OCI-LY3 (cell line): ENCODE measurements at regions not wholly inside any gene's neighbourhood (a gene's known extent, or its start where the extent isn't known, plus 50 kb on each side); places are given as distances from the start of the nearest gene placed in this dataset.

Source experiments
- EZH2phosphoT487 ChIP-seq: fragments of 200-600 bp; shearing (Covaris generic); IDR thresholded peaks from 2 replicates; pipeline ENCODE4 v1.6.1; 2018; ENCODE audit warnings: antibody characterized with exemption, mixed run types, low read depth
- TF ChIP-seq, protein P1 (sequence below): fragments of 200-600, 300-600 bp; sonication (generic); IDR thresholded peaks from 2 replicates; pipeline ENCODE4 v1.5.1; 2014; ENCODE audit warnings: antibody characterized with exemption, low read length, low read depth

DNA sequence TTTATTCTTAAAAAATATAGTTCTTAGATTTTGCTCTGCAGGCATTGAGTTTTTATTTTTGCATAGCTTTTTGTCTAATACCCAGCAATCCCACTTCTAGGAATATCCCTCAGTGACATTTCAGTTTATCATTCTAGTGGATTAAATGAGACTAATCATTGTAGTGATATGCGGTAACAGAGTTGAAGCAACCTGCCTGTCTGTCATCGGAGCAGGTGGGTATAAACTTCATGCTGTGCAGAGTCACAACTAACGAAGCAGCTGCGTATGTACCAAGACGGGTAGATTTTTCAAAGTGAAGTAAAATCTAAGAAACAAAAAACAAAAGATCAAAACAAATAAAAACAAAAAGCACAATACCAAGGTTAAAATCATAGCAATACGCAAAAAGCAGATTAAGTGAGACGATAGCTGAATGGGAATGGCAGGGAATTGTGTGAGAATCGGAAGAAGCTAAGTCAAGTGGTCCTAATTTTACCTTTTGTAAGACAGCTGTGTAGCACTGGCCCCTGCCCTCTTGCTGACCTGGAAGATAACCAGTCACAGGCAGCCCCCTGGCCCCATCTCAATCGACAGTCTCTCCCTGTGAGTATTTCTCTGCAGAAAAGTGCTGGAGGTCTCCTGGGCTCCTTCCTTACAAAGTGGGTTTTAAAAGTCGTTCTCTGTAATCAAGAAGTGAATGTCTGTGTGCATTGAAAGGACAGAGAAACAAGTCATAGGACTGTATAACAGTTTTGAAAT lies 169.2 kb downstream of the OR2B2 start:
- TF ChIP-seq, protein P1, sequence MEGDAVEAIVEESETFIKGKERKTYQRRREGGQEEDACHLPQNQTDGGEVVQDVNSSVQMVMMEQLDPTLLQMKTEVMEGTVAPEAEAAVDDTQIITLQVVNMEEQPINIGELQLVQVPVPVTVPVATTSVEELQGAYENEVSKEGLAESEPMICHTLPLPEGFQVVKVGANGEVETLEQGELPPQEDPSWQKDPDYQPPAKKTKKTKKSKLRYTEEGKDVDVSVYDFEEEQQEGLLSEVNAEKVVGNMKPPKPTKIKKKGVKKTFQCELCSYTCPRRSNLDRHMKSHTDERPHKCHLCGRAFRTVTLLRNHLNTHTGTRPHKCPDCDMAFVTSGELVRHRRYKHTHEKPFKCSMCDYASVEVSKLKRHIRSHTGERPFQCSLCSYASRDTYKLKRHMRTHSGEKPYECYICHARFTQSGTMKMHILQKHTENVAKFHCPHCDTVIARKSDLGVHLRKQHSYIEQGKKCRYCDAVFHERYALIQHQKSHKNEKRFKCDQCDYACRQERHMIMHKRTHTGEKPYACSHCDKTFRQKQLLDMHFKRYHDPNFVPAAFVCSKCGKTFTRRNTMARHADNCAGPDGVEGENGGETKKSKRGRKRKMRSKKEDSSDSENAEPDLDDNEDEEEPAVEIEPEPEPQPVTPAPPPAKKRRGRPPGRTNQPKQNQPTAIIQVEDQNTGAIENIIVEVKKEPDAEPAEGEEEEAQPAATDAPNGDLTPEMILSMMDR = no peak
- TF ChIP-seq EZH2phosphoT487 = no peak
